DND-41 (cell line): ENCODE measurements at regions not wholly inside any gene's neighbourhood (a gene's known extent, or its start where the extent isn't known, plus 50 kb on each side); places are given as distances from the start of the nearest gene placed in this dataset.
"Not testable (repeated sequence)": the region's sequence is repeated elsewhere in the genome, so short reads cannot be mapped to it uniquely, and the experiment has no call there.

Source experiments
- CTCF ChIP-seq: IDR thresholded peaks from 2 replicates; pipeline ENCODE4 v1.5.1; 2012; ENCODE audit warnings: borderline replicate concordance, low read length, moderate library complexity, mild to moderate bottlenecking; ENCODE audit not compliant: poor library complexity, severe bottlenecking; ENCODE audit errors: extremely low read depth
- EZH2 ChIP-seq: IDR thresholded peaks from 3 replicates; pipeline ENCODE4 v1.6.1; 2012; ENCODE audit warnings: borderline replicate concordance, low read depth, mild to moderate bottlenecking, moderate library complexity, low read length, inconsistent platforms; ENCODE audit not compliant: severe bottlenecking

DNA sequence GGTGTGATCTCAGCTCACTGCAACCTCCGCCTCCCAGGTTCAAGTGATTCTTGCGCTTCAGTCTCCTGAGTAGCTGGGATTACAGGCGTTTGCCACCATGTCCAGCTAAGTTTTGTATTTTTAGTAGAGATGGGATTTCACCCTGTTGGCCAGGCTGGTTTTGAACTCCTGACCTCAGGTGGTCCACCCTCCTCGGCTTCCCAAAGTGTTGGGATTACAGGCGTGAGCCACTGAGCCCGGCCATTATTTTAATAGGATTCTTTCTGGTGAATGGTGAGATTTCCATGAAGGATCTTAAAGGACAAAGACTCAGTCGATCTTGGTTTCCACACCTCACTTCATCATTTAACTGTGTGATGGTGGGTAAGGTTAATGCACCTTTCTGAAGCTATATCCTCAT is 183.8 kb upstream of the ZNF217 start:
- TF ChIP-seq CTCF, EZH2: not testable (repeated sequence)
